Kidney epithelial cell (primary cell): ENCODE measurements at regions not wholly inside any gene's neighbourhood (a gene's known extent, or its start where the extent isn't known, plus 50 kb on each side); places are given as distances from the start of the nearest gene placed in this dataset.
A peak's percentile ranks its signal among the peaks of the same experiment; 100 is the strongest.

ENCODE experiments used
- DNase-seq: peaks from one replicate; pipeline ENCODE4 v3.0.0-alpha.2; 2010; ENCODE audit warnings: low read depth
- H3K27me3 ChIP-seq: 2 replicates; pipeline ENCODE4 v1.6.0; 2011; ENCODE audit warnings: low read length; ENCODE audit not compliant: control insufficient read depth, insufficient read depth
- H3K36me3 ChIP-seq: 2 replicates; pipeline ENCODE4 v1.5.1; 2011; ENCODE audit warnings: low read length; ENCODE audit not compliant: control insufficient read depth, insufficient read depth
- H3K4me3 ChIP-seq: 2 replicates; pipeline ENCODE4 v1.5.1; 2011; ENCODE audit warnings: low read depth, mild to moderate bottlenecking, control low read depth, low read length
- CTCF ChIP-seq: IDR thresholded peaks from 2 replicates; pipeline ENCODE4 v1.5.1; 2011; ENCODE audit warnings: mild to moderate bottlenecking, moderate library complexity, low read length, control low read depth, inconsistent platforms; ENCODE audit not compliant: insufficient read depth, poor library complexity, severe bottlenecking

GRCh38 chr7:91343420-91343960, 79.3 kb downstream of the FZD1 start:
- H3K27me3 ChIP-seq, result no peaks in the 10 kb centered on the region
- no peaks in the 10 kb centered on the region for H3K36me3 ChIP-seq
- no peak for DNase-seq
- no peak for TF ChIP-seq CTCF
- H3K4me3 ChIP-seq, result no peak overlapping the region

- Histone ChIP-seq H3K4me3 (no peak overlapping the region), H3K36me3 (no peaks in the 10 kb centered on the region), H3K27me3 (no peaks in the 10 kb centered on the region)
- no peak for TF ChIP-seq CTCF
- no peak for DNase-seq
Measured at GRCh38 chr7:91343996-91344629, 79.9 kb downstream of the FZD1 start.

GRCh38 chr7:91344911-91345310, 80.7 kb downstream of the FZD1 start:
- no peak overlapping the region for H3K4me3 ChIP-seq
- peak; percentile 56 for DNase-seq
- no peak for TF ChIP-seq CTCF
- H3K27me3 ChIP-seq, result no peaks in the 10 kb centered on the region
- no peaks in the 10 kb centered on the region for H3K36me3 ChIP-seq

GRCh38 chr7:91345449-91345848, 81.2 kb downstream of the FZD1 start:
- no peak for TF ChIP-seq CTCF
- no peak for DNase-seq
- H3K4me3 ChIP-seq, result no peak overlapping the region

GRCh38 chr7:91346426-91346825, 82.2 kb downstream of the FZD1 start:
- Histone ChIP-seq H3K36me3 (no peaks in the 10 kb centered on the region), H3K4me3 (no peak overlapping the region), H3K27me3 (no peaks in the 10 kb centered on the region)
- TF ChIP-seq CTCF, result no peak
- DNase-seq, result no peak

More at GRCh38 chr7:91345449-91345848, 81.2 kb downstream of the FZD1 start:
- Histone ChIP-seq H3K36me3 (no peaks in the 10 kb centered on the region), H3K27me3 (no peaks in the 10 kb centered on the region)

- no peaks in the 10 kb centered on the region for H3K36me3 ChIP-seq
- H3K27me3 ChIP-seq, result no peaks in the 10 kb centered on the region
- no peak for DNase-seq
- TF ChIP-seq CTCF, result no peak
- H3K4me3 ChIP-seq, result no peak overlapping the region
Measured at GRCh38 chr7:91347290-91347689, 83.1 kb downstream of the FZD1 start.
